ENCODE measurements at regions not wholly inside any gene's neighbourhood (a gene's known extent, or its start where the extent isn't known, plus 50 kb on each side); places are given as distances from the start of the nearest gene placed in this dataset.

GRCh38 chr5:106797996-106798395, 872.7 kb downstream of the EFNA5 start:
- Histone ChIP-seq H3K27me3 (ENCODE audit: insufficient read depth, low read length) (no peaks in the 10 kb centered on the region), H3K79me2 (ENCODE audit: insufficient read depth, low read length) (no peaks in the 10 kb centered on the region), H2AFZ (ENCODE audit: low read length) (no peak overlapping the region), H4K20me1 (ENCODE audit: insufficient read depth, low read length) (no peaks in the 10 kb centered on the region), H3K9ac (ENCODE audit: low read length) (no peak overlapping the region), H3K4me2 (ENCODE audit: low read length) (no peak overlapping the region), H3K27ac (ENCODE audit: low read depth, low read length, poor library complexity, severe bottlenecking) (no peak overlapping the region), H3K4me3 (ENCODE audit: low read depth, low read length, poor library complexity, severe bottlenecking) (no peak overlapping the region), H3K4me1 (ENCODE audit: insufficient read depth, low read length, severe bottlenecking) (no peaks in the 10 kb centered on the region), H3F3A (ENCODE audit: insufficient read depth, low read length) (no peaks in the 10 kb centered on the region), H3K9me3 (ENCODE audit: low read length) (no peaks in the 10 kb centered on the region), H3K9me2 (ENCODE audit: low read depth, low read length) (no peaks in the 10 kb centered on the region), H3K36me3 (ENCODE audit: insufficient read depth, low read length) (no peaks in the 10 kb centered on the region)
- TF ChIP-seq CTCF (IDR thresholded peaks at IDR 0.05; ENCODE audit: low read length) (no peak), EZH2 (IDR thresholded peaks at IDR 0.05; ENCODE audit: borderline replicate concordance, low read length) (no peak)

GRCh38 chr5:106796081-106796480, 874.7 kb downstream of the EFNA5 start:
- Histone ChIP-seq H3K79me2 (ENCODE audit: insufficient read depth, low read length) (no peaks in the 10 kb centered on the region), H3K9me3 (ENCODE audit: low read length) (no peaks in the 10 kb centered on the region), H3K9me2 (ENCODE audit: low read depth, low read length) (no peaks in the 10 kb centered on the region), H3K27me3 (ENCODE audit: insufficient read depth, low read length) (no peaks in the 10 kb centered on the region), H3K4me3 (ENCODE audit: low read depth, low read length, poor library complexity, severe bottlenecking) (no peak overlapping the region), H3K36me3 (ENCODE audit: insufficient read depth, low read length) (no peaks in the 10 kb centered on the region), H3F3A (ENCODE audit: insufficient read depth, low read length) (no peaks in the 10 kb centered on the region), H3K9ac (ENCODE audit: low read length) (no peak overlapping the region), H4K20me1 (ENCODE audit: insufficient read depth, low read length) (no peaks in the 10 kb centered on the region), H3K27ac (ENCODE audit: low read depth, low read length, poor library complexity, severe bottlenecking) (no peak overlapping the region), H2AFZ (ENCODE audit: low read length) (no peak overlapping the region), H3K4me1 (ENCODE audit: insufficient read depth, low read length, severe bottlenecking) (no peaks in the 10 kb centered on the region), H3K4me2 (ENCODE audit: low read length) (no peak overlapping the region)
- no peak for TF ChIP-seq EZH2 (IDR thresholded peaks at IDR 0.05; ENCODE audit: borderline replicate concordance, low read length)
- TF ChIP-seq CTCF (IDR thresholded peaks at IDR 0.05; ENCODE audit: low read length): no peak

- Histone ChIP-seq H3K4me2 (ENCODE audit: low read length) (no peak overlapping the region), H3F3A (ENCODE audit: insufficient read depth, low read length) (no peaks in the 10 kb centered on the region), H3K4me3 (ENCODE audit: low read depth, low read length, poor library complexity, severe bottlenecking) (no peak overlapping the region), H3K27ac (ENCODE audit: low read depth, low read length, poor library complexity, severe bottlenecking) (no peak overlapping the region), H3K36me3 (ENCODE audit: insufficient read depth, low read length) (no peaks in the 10 kb centered on the region), H4K20me1 (ENCODE audit: insufficient read depth, low read length) (no peaks in the 10 kb centered on the region), H3K4me1 (ENCODE audit: insufficient read depth, low read length, severe bottlenecking) (no peaks in the 10 kb centered on the region), H2AFZ (ENCODE audit: low read length) (no peak overlapping the region), H3K9ac (ENCODE audit: low read length) (no peak overlapping the region), H3K79me2 (ENCODE audit: insufficient read depth, low read length) (no peaks in the 10 kb centered on the region), H3K9me2 (ENCODE audit: low read depth, low read length) (no peaks in the 10 kb centered on the region), H3K9me3 (ENCODE audit: low read length) (no peaks in the 10 kb centered on the region), H3K27me3 (ENCODE audit: insufficient read depth, low read length) (no peaks in the 10 kb centered on the region)
- no peak for TF ChIP-seq CTCF (IDR thresholded peaks at IDR 0.05; ENCODE audit: low read length)
Measured at GRCh38 chr5:106784846-106785245, 885.9 kb downstream of the EFNA5 start.
